ENCODE measurements at regions not wholly inside any gene's neighbourhood (a gene's known extent, or its start where the extent isn't known, plus 50 kb on each side); places are given as distances from the start of the nearest gene placed in this dataset.

GRCh38 chr12:91978143-91978542 lies 167.5 kb downstream of the BTG1 start:
- Histone ChIP-seq H3K9ac (ENCODE audit: low read length) (no peak overlapping the region), H4K20me1 (ENCODE audit: insufficient read depth, low read length) (no peaks in the 10 kb centered on the region), H2AFZ (ENCODE audit: low read depth, low read length) (no peak overlapping the region), H3K4me1 (ENCODE audit: insufficient read depth, low read length) (peaks cover 13% of the 10 kb centered on the region), H3K27ac (ENCODE audit: low read depth, low read length) (no peak overlapping the region), H3K36me3 (ENCODE audit: insufficient read depth, low read length) (no peaks in the 10 kb centered on the region), H3K27me3 (ENCODE audit: insufficient read depth, low read length) (no peaks in the 10 kb centered on the region), H3K4me3 (ENCODE audit: insufficient read depth, low read depth, low read length) (no peak overlapping the region), H3K4me2 (ENCODE audit: low read length) (no peak overlapping the region), H3K79me2 (ENCODE audit: insufficient read depth, low read length) (no peaks in the 10 kb centered on the region), H3K9me3 (ENCODE audit: insufficient read depth, low read depth, low read length) (no peaks in the 10 kb centered on the region)
- FAIRE-seq (no peak), DNase-seq (ENCODE audit: low read depth) (peak; percentile 10)
- Mint-ChIP-seq H3K4me3 (ENCODE audit: unreplicated experiment) (no peak overlapping the region), H3K27ac (ENCODE audit: unreplicated experiment) (no peak overlapping the region), H3K4me1 (ENCODE audit: low read depth, unreplicated experiment) (peaks cover 14% of the 10 kb centered on the region), H3K36me3 (ENCODE audit: low read depth, unreplicated experiment) (no peaks in the 10 kb centered on the region), H3K27me3 (ENCODE audit: low read depth, unreplicated experiment) (no peaks in the 10 kb centered on the region), H3K9me3 (ENCODE audit: unreplicated experiment) (peaks cover 2% of the 10 kb centered on the region)
- TF ChIP-seq CTCF (IDR thresholded peaks at IDR 0.05; ENCODE audit: insufficient read depth, low read depth, low read length) (no peak), EZH2 (IDR thresholded peaks at IDR 0.05; ENCODE audit: insufficient read depth, low read length) (no peak)

- TF ChIP-seq CTCF (IDR thresholded peaks at IDR 0.05; ENCODE audit: insufficient read depth, low read depth, low read length) (no peak), EZH2 (IDR thresholded peaks at IDR 0.05; ENCODE audit: insufficient read depth, low read length) (no peak)
- no peak overlapping the region for H2AFZ ChIP-seq (ENCODE audit: low read depth, low read length)
- peaks cover 14% of the 10 kb centered on the region for H3K4me1 Mint-ChIP-seq (ENCODE audit: low read depth, unreplicated experiment)
- no peaks in the 10 kb centered on the region for H3K27me3 Mint-ChIP-seq (ENCODE audit: low read depth, unreplicated experiment)
- DNase-seq (ENCODE audit: low read depth) (peak; percentile 88), FAIRE-seq (no peak)
- H3K9me3 Mint-ChIP-seq (ENCODE audit: unreplicated experiment): peaks cover 5% of the 10 kb centered on the region
- H3K4me1 ChIP-seq (ENCODE audit: insufficient read depth, low read length): peaks cover 13% of the 10 kb centered on the region
- peak overlapping the region; percentile 9 for H3K4me2 ChIP-seq (ENCODE audit: low read length)
- no peak overlapping the region for H3K4me3 Mint-ChIP-seq (ENCODE audit: unreplicated experiment)
- H3K9me3 ChIP-seq (ENCODE audit: insufficient read depth, low read depth, low read length): no peaks in the 10 kb centered on the region
- H3K27ac Mint-ChIP-seq (ENCODE audit: unreplicated experiment): no peak overlapping the region
- no peaks in the 10 kb centered on the region for H3K36me3 ChIP-seq (ENCODE audit: insufficient read depth, low read length)
- H3K27me3 ChIP-seq (ENCODE audit: insufficient read depth, low read length): no peaks in the 10 kb centered on the region
- H3K4me3 ChIP-seq (ENCODE audit: insufficient read depth, low read depth, low read length): no peak overlapping the region
- no peak overlapping the region for H3K27ac ChIP-seq (ENCODE audit: low read depth, low read length)
- no peaks in the 10 kb centered on the region for H3K36me3 Mint-ChIP-seq (ENCODE audit: low read depth, unreplicated experiment)
- no peak overlapping the region for H3K9ac ChIP-seq (ENCODE audit: low read length)
- H3K79me2 ChIP-seq (ENCODE audit: insufficient read depth, low read length): no peaks in the 10 kb centered on the region
- H4K20me1 ChIP-seq (ENCODE audit: insufficient read depth, low read length): no peaks in the 10 kb centered on the region
These were observed 169.8 kb downstream of the BTG1 start for GRCh38 chr12:91975891-91976290.

- Mint-ChIP-seq H3K27ac (ENCODE audit: unreplicated experiment) (no peak overlapping the region), H3K4me3 (ENCODE audit: unreplicated experiment) (no peak overlapping the region), H3K9me3 (ENCODE audit: unreplicated experiment) (peaks cover 9% of the 10 kb centered on the region), H3K36me3 (ENCODE audit: low read depth, unreplicated experiment) (no peaks in the 10 kb centered on the region), H3K27me3 (ENCODE audit: low read depth, unreplicated experiment) (no peaks in the 10 kb centered on the region), H3K4me1 (ENCODE audit: low read depth, unreplicated experiment) (peaks cover 14% of the 10 kb centered on the region)
- no peaks in the 10 kb centered on the region for H3K36me3 ChIP-seq (ENCODE audit: insufficient read depth, low read length)
- H3K4me1 ChIP-seq (ENCODE audit: insufficient read depth, low read length): peaks cover 13% of the 10 kb centered on the region
- H2AFZ ChIP-seq (ENCODE audit: low read depth, low read length): no peak overlapping the region
- no peak overlapping the region for H3K9ac ChIP-seq (ENCODE audit: low read length)
- H3K4me2 ChIP-seq (ENCODE audit: low read length): no peak overlapping the region
- H3K79me2 ChIP-seq (ENCODE audit: insufficient read depth, low read length): no peaks in the 10 kb centered on the region
- no peak overlapping the region for H3K4me3 ChIP-seq (ENCODE audit: insufficient read depth, low read depth, low read length)
- H3K27me3 ChIP-seq (ENCODE audit: insufficient read depth, low read length): no peaks in the 10 kb centered on the region
- no peak for FAIRE-seq
- no peak overlapping the region for H3K27ac ChIP-seq (ENCODE audit: low read depth, low read length)
- H3K9me3 ChIP-seq (ENCODE audit: insufficient read depth, low read depth, low read length): no peaks in the 10 kb centered on the region
- TF ChIP-seq EZH2 (IDR thresholded peaks at IDR 0.05; ENCODE audit: insufficient read depth, low read length) (no peak), CTCF (IDR thresholded peaks at IDR 0.05; ENCODE audit: insufficient read depth, low read depth, low read length) (no peak)
- no peaks in the 10 kb centered on the region for H4K20me1 ChIP-seq (ENCODE audit: insufficient read depth, low read length)
- peak; percentile 69 for DNase-seq (ENCODE audit: low read depth)
These were observed 171.0 kb downstream of the BTG1 start for GRCh38 chr12:91974541-91975085.
